ENCODE measurements at regions not wholly inside any gene's neighbourhood (a gene's known extent, or its start where the extent isn't known, plus 50 kb on each side); places are given as distances from the start of the nearest gene placed in this dataset.

DNA sequence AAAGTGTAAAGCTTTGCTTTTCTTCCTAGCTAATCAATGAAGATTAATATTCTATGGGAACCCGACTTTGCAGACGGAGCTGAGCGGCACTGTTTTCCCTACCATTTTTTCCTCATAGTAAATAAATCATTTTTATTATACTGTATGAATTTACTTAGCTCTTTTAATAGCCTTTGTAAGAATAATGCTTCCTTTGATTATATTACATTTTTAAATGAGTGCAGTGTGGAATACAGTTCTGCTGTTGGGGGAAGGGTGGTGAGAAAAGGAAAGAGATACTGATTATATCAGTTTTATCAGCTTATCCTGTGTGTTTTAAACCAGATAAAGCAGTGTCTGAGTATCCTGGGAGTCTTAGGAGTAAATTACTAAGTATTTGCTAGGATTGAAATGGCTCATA, 221.4 kb upstream of the RBFOX1 start:
- no peak for DNase-seq
- POLR2A ChIA-PET = no interaction called here
- no peaks in the 10 kb centered on the region for H3K27me3 Mint-ChIP-seq
- no peaks in the 10 kb centered on the region for H3K4me1 Mint-ChIP-seq
- no peak overlapping the region for H3K4me3 Mint-ChIP-seq
- no peaks in the 10 kb centered on the region for H3K36me3 Mint-ChIP-seq (ENCODE audit: low read depth)
- no peak overlapping the region for H3K27ac Mint-ChIP-seq
- peaks cover 21% of the 10 kb centered on the region for H3K9me3 Mint-ChIP-seq
- CTCF ChIA-PET = no interaction called here

DNA sequence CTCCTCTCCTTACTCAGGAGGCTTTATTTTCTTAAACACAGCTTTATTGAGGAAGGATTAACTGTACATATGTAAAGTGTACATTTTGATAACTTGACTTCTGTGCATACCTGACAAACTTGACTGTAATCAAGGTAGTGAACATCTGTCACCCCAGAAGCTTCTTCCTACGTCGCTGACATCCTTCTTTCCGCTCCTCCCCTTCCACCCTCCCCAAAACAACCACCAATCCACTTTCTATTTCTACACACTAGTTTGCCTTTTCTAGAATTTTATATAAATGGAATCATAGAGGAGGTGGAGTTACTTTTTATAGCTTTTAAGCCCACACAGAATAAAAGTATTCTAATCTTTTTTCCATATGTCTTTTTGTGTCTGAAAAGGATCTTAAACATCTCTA, 225.2 kb upstream of the RBFOX1 start:
- POLR2A ChIA-PET = no interaction called here
- no peak for DNase-seq
- H3K9me3 Mint-ChIP-seq = peaks cover 20% of the 10 kb centered on the region

DNA sequence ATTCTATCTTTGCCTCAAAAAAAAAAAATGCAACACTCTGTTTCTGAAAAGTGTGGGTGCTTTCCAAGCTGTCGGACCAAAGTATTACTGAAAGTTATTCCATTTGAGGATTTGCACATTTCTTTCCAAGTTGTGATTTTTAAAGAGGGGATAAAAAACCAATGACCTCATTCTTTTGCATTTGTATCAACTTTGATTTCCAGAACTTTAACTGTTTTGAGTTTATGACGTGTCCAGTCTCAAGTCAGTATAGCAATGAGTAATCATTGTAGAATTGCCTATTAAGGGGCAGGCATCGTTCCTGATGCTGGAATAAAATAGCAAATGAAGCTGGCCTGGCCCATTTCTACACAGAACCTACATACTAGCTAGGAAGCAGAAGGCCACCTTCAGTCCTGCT, 229.6 kb upstream of the RBFOX1 start:
- H3K36me3 Mint-ChIP-seq (ENCODE audit: low read depth) = no peaks in the 10 kb centered on the region
- peaks cover 25% of the 10 kb centered on the region for H3K9me3 Mint-ChIP-seq
- H3K4me3 Mint-ChIP-seq = no peak overlapping the region
- ChIA-PET POLR2A (no interaction called here), CTCF (no interaction called here)
- no peak for DNase-seq
- no peaks in the 10 kb centered on the region for H3K4me1 Mint-ChIP-seq
- H3K27me3 Mint-ChIP-seq = no peaks in the 10 kb centered on the region
- no peak overlapping the region for H3K27ac Mint-ChIP-seq

More for the DNA sequence above, 225.2 kb upstream of the RBFOX1 start:
- CTCF ChIA-PET = no interaction called here
- H3K4me1 Mint-ChIP-seq = no peaks in the 10 kb centered on the region
- H3K27me3 Mint-ChIP-seq = no peaks in the 10 kb centered on the region
- no peaks in the 10 kb centered on the region for H3K36me3 Mint-ChIP-seq (ENCODE audit: low read depth)
- H3K27ac Mint-ChIP-seq = no peak overlapping the region
- H3K4me3 Mint-ChIP-seq = no peak overlapping the region

DNA sequence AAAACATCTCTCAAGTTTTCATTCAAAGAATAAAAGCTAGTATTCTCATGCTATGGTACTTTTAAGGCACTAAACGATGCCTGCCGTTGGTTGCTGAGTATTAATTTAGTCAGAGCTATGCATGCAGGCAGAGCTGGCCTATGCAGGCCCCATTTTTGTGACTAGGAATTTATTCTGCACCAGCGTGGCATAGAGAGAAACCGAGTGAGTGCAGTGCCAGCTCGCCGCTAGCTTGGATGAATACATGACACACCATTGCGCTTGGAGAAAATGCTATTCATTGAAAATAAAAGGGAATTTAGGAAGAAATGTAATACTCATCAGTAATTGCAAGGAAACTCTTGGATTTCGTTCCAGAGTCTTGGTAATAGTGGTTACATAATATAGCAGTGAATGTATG, 231.6 kb upstream of the RBFOX1 start:
- Mint-ChIP-seq H3K36me3 (ENCODE audit: low read depth) (no peaks in the 10 kb centered on the region), H3K4me3 (no peak overlapping the region), H3K4me1 (no peaks in the 10 kb centered on the region), H3K27ac (no peak overlapping the region), H3K9me3 (peaks cover 20% of the 10 kb centered on the region), H3K27me3 (no peaks in the 10 kb centered on the region)
- ChIA-PET POLR2A (no interaction called here), CTCF (no interaction called here)
- no peak for DNase-seq

DNA sequence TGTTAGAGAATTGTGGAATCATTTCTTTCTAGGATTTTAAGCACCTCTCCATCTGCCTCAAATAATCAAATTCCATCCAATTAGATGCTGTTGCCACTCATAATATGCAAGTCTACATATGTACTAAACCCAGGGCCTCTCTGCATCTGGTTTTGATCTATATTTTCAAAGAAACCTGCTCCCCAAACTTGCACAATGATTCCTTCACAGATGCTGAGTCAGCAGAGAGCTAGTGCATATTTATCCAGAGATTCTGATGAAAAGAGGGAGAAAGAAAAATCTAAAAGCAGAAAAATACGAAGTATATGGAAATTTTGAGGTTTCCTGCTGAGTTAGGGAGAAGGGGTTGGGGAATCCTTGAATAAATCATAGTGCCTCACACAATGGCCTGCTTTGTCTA, 235.1 kb upstream of the RBFOX1 start:
- Mint-ChIP-seq H3K27me3 (no peaks in the 10 kb centered on the region), H3K9me3 (peaks cover 23% of the 10 kb centered on the region), H3K4me3 (no peak overlapping the region), H3K27ac (no peak overlapping the region), H3K36me3 (ENCODE audit: low read depth) (no peaks in the 10 kb centered on the region), H3K4me1 (no peaks in the 10 kb centered on the region)
- ChIA-PET POLR2A (no interaction called here), CTCF (no interaction called here)
- DNase-seq = no peak

DNA sequence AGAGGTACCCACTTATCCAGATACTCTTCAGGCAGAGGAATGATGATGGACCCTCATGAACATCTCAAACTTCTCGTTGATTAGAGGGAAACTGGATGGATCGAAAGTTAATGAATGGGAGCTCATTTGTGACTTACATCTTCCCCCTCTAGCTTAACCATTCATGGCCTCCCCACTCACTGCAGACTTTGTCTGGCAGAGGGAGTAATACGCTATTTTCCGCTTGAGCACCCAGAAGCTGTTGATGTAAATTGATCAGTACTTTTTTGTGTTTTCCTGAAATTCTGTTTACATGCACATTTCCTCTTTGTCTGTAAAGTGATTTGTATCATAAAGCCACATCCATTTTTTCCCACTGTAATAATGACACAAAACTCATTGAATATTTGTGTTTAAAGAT, 239.1 kb upstream of the RBFOX1 start:
- no peak overlapping the region for H3K4me3 Mint-ChIP-seq
- H3K36me3 Mint-ChIP-seq (ENCODE audit: low read depth) = no peaks in the 10 kb centered on the region
- no peak for DNase-seq
- H3K27ac Mint-ChIP-seq = no peak overlapping the region
- CTCF ChIA-PET = no interaction called here
- peaks cover 15% of the 10 kb centered on the region for H3K9me3 Mint-ChIP-seq
- no peaks in the 10 kb centered on the region for H3K27me3 Mint-ChIP-seq
- POLR2A ChIA-PET = no interaction called here
- H3K4me1 Mint-ChIP-seq = no peaks in the 10 kb centered on the region

DNA sequence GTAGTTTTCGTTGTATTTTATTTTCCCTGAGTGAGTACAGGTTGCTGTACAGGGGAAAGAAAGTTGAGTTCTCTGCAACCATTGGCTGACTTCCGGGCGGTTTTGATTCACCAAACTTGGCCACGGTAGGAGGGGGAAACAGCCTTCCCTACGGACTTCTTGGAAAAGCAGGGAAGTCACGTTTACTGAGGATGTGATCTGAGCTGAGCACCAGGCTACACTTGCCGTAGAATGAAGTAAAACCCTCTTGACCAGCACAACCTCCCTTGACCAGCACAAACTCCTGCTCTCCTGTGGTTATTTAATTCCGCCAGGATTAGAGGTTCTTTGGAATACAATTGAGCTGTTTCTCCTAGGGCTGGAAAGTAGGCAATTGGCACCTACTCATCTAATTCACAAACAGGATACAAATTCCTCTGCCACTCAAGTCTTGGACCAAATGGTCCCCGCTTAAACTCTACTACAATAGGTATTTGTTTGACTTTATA, 242.0 kb upstream of the RBFOX1 start:
- Mint-ChIP-seq H3K27ac (no peak overlapping the region), H3K36me3 (ENCODE audit: low read depth) (no peaks in the 10 kb centered on the region), H3K4me3 (no peak overlapping the region), H3K27me3 (no peaks in the 10 kb centered on the region), H3K9me3 (peaks cover 16% of the 10 kb centered on the region), H3K4me1 (no peaks in the 10 kb centered on the region)
- ChIA-PET POLR2A (no interaction called here), CTCF (no interaction called here)
- DNase-seq = no peak

DNA sequence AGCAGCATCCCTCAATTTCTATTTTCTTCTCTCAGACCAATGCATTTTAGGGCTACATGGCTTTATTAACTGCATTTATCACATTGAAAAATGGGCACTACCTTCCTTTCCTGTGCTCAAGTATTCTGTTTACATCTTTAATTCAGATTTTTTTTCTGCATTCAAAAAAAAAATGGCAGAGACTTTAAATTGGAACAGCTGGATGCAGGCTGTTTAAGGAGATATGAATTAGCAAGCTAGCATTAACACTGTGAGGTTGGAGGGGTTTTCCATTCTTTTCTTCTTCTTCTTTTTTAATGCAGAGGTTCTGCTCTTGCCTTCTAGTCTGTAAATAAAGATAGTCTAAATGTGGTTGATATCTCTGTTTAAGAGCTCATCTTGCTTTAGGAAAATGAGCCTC, 242.9 kb upstream of the RBFOX1 start:
- Mint-ChIP-seq H3K27me3 (no peaks in the 10 kb centered on the region), H3K36me3 (ENCODE audit: low read depth) (no peaks in the 10 kb centered on the region), H3K4me1 (no peaks in the 10 kb centered on the region), H3K27ac (no peak overlapping the region), H3K4me3 (no peak overlapping the region), H3K9me3 (peaks cover 19% of the 10 kb centered on the region)
- CTCF ChIA-PET = no interaction called here
- POLR2A ChIA-PET = no interaction called here
- DNase-seq = no peak

DNA sequence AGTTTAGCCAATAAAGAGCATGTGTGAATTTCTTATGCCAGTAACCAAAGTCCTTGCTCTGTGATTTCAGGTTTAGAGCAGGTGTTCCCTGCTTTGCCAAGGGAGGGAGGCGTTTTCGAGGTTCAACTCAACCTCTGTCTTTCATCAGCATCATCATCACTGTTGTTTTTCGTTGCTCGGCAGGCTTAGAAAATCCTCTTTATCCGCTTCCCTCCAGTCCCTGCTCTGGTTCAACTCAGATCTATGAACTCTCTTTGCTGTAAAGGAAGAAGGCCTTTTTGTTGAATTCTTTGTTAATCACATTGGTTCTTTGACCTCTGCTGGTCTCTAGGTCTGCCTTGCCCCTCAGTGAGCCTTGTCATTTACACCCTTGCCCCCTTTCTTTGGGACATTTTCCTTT, 243.9 kb upstream of the RBFOX1 start:
- ChIA-PET POLR2A (no interaction called here), CTCF (no interaction called here)
- no peak overlapping the region for H3K4me3 Mint-ChIP-seq
- H3K9me3 Mint-ChIP-seq = peaks cover 19% of the 10 kb centered on the region
- no peak overlapping the region for H3K27ac Mint-ChIP-seq
- no peaks in the 10 kb centered on the region for H3K4me1 Mint-ChIP-seq
- no peaks in the 10 kb centered on the region for H3K27me3 Mint-ChIP-seq
- DNase-seq = no peak
- no peaks in the 10 kb centered on the region for H3K36me3 Mint-ChIP-seq (ENCODE audit: low read depth)

DNA sequence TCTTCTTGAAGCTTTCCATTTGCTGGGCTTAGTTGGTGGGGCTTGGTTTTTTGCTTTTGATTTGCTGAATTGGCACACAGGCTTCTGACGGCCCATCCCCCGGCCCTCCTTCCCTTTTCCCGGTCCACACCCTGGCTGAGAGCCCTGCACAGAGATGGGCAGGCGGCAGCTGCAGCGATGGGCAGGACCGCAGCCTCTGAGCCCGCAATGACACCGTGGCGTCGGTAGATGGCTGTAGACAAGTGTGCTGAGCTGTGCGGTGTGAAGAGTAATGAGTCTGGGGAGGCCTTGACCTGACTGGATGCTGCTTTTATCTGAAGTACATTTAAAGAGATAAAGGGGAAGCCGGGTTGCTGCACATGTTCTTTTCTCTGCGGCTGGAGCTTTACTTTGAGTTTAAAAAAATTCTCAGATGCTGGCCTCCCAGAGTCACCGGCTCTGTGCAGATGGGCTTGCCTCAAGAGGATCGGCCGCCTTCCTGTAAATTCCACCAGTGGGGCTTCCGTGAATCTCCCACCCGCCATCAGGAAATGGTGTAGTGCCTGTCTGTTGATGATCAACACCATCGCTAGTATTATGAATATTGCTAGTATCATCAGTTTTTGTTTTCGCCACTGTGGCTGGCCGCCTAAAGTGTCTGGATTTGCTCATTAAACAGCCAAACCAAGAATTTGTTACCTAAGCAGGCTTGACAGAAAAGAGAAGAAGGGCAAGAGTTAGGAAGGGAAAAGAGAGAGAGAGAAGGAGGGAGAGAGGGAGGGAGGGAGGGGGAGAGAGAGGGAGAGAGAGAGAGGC, 245.6 kb upstream of the RBFOX1 start:
- no peak overlapping the region for H3K4me3 Mint-ChIP-seq
- CTCF ChIA-PET = no interaction called here
- no peaks in the 10 kb centered on the region for H3K36me3 Mint-ChIP-seq (ENCODE audit: low read depth)
- H3K27ac Mint-ChIP-seq = no peak overlapping the region
- H3K9me3 Mint-ChIP-seq = peaks cover 14% of the 10 kb centered on the region
- H3K4me1 Mint-ChIP-seq = no peaks in the 10 kb centered on the region
- no peaks in the 10 kb centered on the region for H3K27me3 Mint-ChIP-seq
- POLR2A ChIA-PET = no interaction called here
- DNase-seq = no peak

DNA sequence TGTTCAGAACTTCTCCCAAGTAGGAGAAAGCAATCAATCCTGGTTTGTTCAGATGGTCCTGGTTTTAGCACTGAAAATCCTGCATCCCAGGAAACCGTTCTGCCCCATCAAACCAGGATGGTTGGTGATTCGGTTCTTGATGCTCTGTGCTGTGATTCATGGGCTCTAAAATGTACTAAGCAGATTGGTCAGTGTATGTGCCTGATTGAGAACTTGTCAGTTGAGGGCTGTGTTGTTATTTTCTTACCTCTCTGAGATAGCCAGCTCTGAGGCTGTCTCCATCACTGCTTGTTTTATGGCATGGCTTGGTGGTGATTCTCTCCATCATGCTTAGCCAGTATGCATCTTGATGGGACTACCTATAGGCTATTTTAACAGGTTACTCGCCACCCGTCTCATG, 246.9 kb upstream of the RBFOX1 start:
- ChIA-PET POLR2A (no interaction called here), CTCF (no interaction called here)
- no peaks in the 10 kb centered on the region for H3K36me3 Mint-ChIP-seq (ENCODE audit: low read depth)
- no peak overlapping the region for H3K4me3 Mint-ChIP-seq
- H3K4me1 Mint-ChIP-seq = no peaks in the 10 kb centered on the region
- H3K27ac Mint-ChIP-seq = no peak overlapping the region
- no peak for DNase-seq
- H3K27me3 Mint-ChIP-seq = no peaks in the 10 kb centered on the region
- H3K9me3 Mint-ChIP-seq = peaks cover 12% of the 10 kb centered on the region

DNA sequence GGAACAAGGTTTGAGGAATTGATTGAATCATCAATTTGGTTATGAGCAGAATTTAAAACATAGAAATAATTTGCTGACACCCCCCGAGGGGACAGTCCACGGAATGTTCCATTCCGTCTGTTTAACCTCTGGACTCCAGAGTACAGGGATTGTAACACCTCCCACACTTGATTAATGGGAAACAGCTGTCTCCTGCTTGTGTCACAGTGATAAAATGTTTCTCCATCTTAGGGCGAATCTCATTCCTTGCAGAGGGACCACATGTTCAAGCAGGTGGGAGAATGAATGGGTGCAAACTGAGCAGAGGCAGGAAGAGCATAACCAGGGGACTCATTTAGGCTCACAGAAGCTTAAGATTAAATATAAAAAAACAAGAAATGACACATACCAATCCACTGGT, 249.5 kb upstream of the RBFOX1 start:
- Mint-ChIP-seq H3K9me3 (peaks cover 20% of the 10 kb centered on the region), H3K27me3 (no peaks in the 10 kb centered on the region), H3K27ac (no peak overlapping the region), H3K36me3 (ENCODE audit: low read depth) (no peaks in the 10 kb centered on the region), H3K4me1 (no peaks in the 10 kb centered on the region), H3K4me3 (no peak overlapping the region)
- ChIA-PET CTCF (no interaction called here), POLR2A (no interaction called here)
- DNase-seq = no peak

DNA sequence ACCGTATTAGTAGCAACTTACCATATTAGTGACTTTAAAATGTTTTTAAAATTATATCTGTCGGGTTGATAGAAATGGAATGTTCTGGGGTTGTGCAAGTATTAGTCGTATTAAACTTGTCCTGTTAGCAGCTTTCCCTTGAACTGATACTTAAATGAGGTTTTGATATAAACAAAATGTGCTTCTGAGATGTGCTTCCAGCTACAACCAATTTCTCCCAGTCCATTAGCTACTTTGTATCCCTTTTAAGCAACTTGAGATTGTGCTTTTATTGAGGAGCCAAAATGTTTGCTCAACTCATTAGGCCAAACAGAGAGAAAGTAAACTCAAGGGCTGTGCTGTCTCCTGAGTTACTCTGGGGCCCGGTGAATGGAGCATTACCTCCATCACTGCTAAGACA, 255.0 kb upstream of the RBFOX1 start:
- ChIA-PET POLR2A (no interaction called here), CTCF (no interaction called here)
- no peak for DNase-seq
- no peaks in the 10 kb centered on the region for H3K27me3 Mint-ChIP-seq
- no peak overlapping the region for H3K4me3 Mint-ChIP-seq
- H3K4me1 Mint-ChIP-seq = no peaks in the 10 kb centered on the region
- H3K9me3 Mint-ChIP-seq = peaks cover 22% of the 10 kb centered on the region
- H3K36me3 Mint-ChIP-seq (ENCODE audit: low read depth) = no peaks in the 10 kb centered on the region
- no peak overlapping the region for H3K27ac Mint-ChIP-seq

DNA sequence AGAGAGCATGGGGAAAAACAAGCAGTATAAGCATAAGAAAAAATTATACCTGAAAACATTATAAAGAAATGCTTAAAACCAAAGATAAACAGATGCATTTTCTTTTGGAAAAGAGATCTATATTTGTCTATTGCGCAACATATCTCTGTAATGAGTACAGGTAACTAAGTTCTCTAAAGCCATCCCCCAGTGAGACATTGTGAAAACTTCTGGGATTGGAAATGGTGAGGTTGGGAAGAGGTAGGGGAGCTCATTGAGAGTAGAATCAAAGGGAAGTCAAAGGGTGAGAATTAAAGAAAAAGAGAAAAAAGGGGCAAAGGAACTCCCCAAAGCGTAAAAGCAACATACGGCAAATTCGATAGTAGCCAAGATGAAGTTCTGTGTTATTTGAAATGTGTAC, 257.9 kb upstream of the RBFOX1 start:
- no peaks in the 10 kb centered on the region for H3K27me3 Mint-ChIP-seq
- no peaks in the 10 kb centered on the region for H3K4me1 Mint-ChIP-seq
- DNase-seq = no peak
- H3K27ac Mint-ChIP-seq = no peak overlapping the region
- ChIA-PET CTCF (no interaction called here), POLR2A (no interaction called here)
- H3K36me3 Mint-ChIP-seq (ENCODE audit: low read depth) = no peaks in the 10 kb centered on the region
- no peak overlapping the region for H3K4me3 Mint-ChIP-seq
- peaks cover 15% of the 10 kb centered on the region for H3K9me3 Mint-ChIP-seq
